Stomach (tissue), 4 donors: ENCODE measurements at regions not wholly inside any gene's neighbourhood (a gene's known extent, or its start where the extent isn't known, plus 50 kb on each side); places are given as distances from the start of the nearest gene placed in this dataset.

Experiments
- POLR2A ChIP-seq, 4 donors: fragments of 450-650 bp; IDR thresholded peaks; one replicate each; pipeline ENCODE4 v1.6.1; 2016; ENCODE audit warnings: antibody characterized with exemption in 4 of 4, control low read depth in 2 of 4, mild to moderate bottlenecking in 1 of 4, moderate library complexity in 1 of 4
- POLR2AphosphoS5 ChIP-seq, 3 donors: sonication (generic); formaldehyde crosslinking; IDR thresholded peaks; one replicate each; pipeline ENCODE4 v1.6.1; 2016; ENCODE audit warnings: antibody characterized with exemption in 3 of 3
- TF ChIP-seq, protein P1 (sequence below), 7 experiments: fragments of 450-650 bp in 4 of 7; fragments of 200-600 bp in 3 of 7; sonication (generic) in 3 of 7; IDR thresholded peaks; one replicate each; pipeline ENCODE4 v1.5.1; 2016 to 2019; ENCODE audit warnings: antibody characterized with exemption in 7 of 7, control low read depth in 2 of 7, mild to moderate bottlenecking in 1 of 7

DNA sequence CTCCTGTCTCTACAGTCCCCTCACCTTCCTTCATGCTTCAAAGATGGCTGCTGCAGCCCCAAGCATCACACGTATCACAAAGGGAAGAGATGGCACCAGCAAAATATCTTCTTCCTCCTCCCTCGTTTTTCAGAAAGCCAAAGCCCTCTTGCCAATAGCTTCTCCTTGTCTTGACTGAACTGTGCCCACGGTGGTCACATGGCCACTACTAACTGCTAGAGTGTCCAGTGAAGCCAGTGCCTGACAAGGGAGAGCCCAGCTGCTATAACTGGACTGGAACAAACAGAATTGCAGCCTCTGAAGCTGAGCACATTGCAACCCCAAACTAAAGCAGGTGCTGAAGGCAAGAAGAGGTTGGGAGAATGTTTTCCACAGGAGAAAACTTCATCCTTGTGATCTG lies 120.8 kb upstream of the RET start:
- no peak for TF ChIP-seq POLR2A (IDR thresholded peaks at IDR 0.05)
- TF ChIP-seq, protein P1, sequence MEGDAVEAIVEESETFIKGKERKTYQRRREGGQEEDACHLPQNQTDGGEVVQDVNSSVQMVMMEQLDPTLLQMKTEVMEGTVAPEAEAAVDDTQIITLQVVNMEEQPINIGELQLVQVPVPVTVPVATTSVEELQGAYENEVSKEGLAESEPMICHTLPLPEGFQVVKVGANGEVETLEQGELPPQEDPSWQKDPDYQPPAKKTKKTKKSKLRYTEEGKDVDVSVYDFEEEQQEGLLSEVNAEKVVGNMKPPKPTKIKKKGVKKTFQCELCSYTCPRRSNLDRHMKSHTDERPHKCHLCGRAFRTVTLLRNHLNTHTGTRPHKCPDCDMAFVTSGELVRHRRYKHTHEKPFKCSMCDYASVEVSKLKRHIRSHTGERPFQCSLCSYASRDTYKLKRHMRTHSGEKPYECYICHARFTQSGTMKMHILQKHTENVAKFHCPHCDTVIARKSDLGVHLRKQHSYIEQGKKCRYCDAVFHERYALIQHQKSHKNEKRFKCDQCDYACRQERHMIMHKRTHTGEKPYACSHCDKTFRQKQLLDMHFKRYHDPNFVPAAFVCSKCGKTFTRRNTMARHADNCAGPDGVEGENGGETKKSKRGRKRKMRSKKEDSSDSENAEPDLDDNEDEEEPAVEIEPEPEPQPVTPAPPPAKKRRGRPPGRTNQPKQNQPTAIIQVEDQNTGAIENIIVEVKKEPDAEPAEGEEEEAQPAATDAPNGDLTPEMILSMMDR (IDR thresholded peaks at IDR 0.05): no peak
- TF ChIP-seq POLR2AphosphoS5 (IDR thresholded peaks at IDR 0.05): no peak
